ENCODE measurements at regions not wholly inside any gene's neighbourhood (a gene's known extent, or its start where the extent isn't known, plus 50 kb on each side); places are given as distances from the start of the nearest gene placed in this dataset.

DNA sequence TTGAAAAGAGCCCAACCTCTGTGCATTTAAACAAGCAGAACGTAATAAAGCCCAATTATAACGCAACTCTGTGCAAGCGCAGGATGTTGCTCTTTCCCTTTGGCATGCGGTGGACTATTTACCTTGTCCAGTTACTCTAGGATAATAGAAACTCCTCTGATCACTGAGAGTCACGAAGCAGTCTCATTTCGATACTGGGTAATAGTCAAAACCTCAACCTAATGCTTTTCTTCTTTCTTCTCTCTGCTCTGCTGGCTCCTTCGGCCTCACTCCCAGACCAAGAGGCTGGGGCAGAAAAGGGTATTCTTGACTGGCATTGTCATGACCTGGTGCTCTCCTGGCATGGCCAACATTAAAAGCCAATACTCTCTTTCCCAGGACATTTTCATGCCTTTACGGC, 89.7 kb upstream of the GCFC2 start:
- H3K27ac ChIP-seq (ENCODE audit: low read depth, low read length) = no peak overlapping the region
- no peak overlapping the region for H2AK5ac ChIP-seq (ENCODE audit: low read length)
- no CpG with 5 or more reads among the region's 8 CpGs for WGBS (ENCODE audit: extremely low coverage, insufficient coverage, low lambda C conversion rate)
- H3K79me2 ChIP-seq (ENCODE audit: control insufficient read depth, insufficient read depth, low read length) = no peaks in the 10 kb centered on the region
- no peak overlapping the region for H3K4ac ChIP-seq (ENCODE audit: low read depth, low read length)
- no peak for DNase-seq
- no peak overlapping the region for H3K23ac ChIP-seq (ENCODE audit: low read length)
- H3K56ac ChIP-seq (ENCODE audit: low read length) = no peak overlapping the region
- H4K5ac ChIP-seq (ENCODE audit: low read length) = no peak overlapping the region
- H2BK15ac ChIP-seq (replicated peaks; ENCODE audit: low read depth) = no peak overlapping the region
- H3K18ac ChIP-seq (ENCODE audit: low read length) = no peak overlapping the region
- H2BK5ac ChIP-seq (ENCODE audit: low read length) = no peak overlapping the region
- H4K8ac ChIP-seq (ENCODE audit: low read depth, low read length) = no peak overlapping the region
- no peak overlapping the region for H2BK120ac ChIP-seq (ENCODE audit: low read depth, low read length)
- H3K4me2 ChIP-seq (ENCODE audit: low read length) = no peak overlapping the region
- H3K9ac ChIP-seq (ENCODE audit: low read length) = no peak overlapping the region
- no peaks in the 10 kb centered on the region for H3K79me1 ChIP-seq (ENCODE audit: low read length)
- no peaks in the 10 kb centered on the region for H3K27me3 ChIP-seq (ENCODE audit: insufficient read depth, low read length, poor library complexity)
- no peaks in the 10 kb centered on the region for H3K36me3 ChIP-seq (ENCODE audit: control insufficient read depth, insufficient read depth, low read length)
- no peak overlapping the region for H3K4me3 ChIP-seq (ENCODE audit: low read length)
- H3K4me1 ChIP-seq (ENCODE audit: control insufficient read depth, low read depth, low read length) = no peaks in the 10 kb centered on the region

GRCh38 chr2:75799859-75800258, 89.1 kb upstream of the GCFC2 start:
- no CpG with 5 or more reads among the region's 4 CpGs for WGBS (ENCODE audit: extremely low coverage, insufficient coverage, low lambda C conversion rate)
- H3K27ac ChIP-seq (ENCODE audit: low read depth, low read length) = no peak overlapping the region
- no peaks in the 10 kb centered on the region for H3K27me3 ChIP-seq (ENCODE audit: insufficient read depth, low read length, poor library complexity)
- no peak overlapping the region for H2BK120ac ChIP-seq (ENCODE audit: low read depth, low read length)
- no peak overlapping the region for H2BK15ac ChIP-seq (replicated peaks; ENCODE audit: low read depth)
- no peak overlapping the region for H4K8ac ChIP-seq (ENCODE audit: low read depth, low read length)
- no peak for DNase-seq
- no peaks in the 10 kb centered on the region for H3K4me1 ChIP-seq (ENCODE audit: control insufficient read depth, low read depth, low read length)
- H3K79me1 ChIP-seq (ENCODE audit: low read length) = no peaks in the 10 kb centered on the region
- no peak overlapping the region for H3K56ac ChIP-seq (ENCODE audit: low read length)
- no peaks in the 10 kb centered on the region for H3K36me3 ChIP-seq (ENCODE audit: control insufficient read depth, insufficient read depth, low read length)
- H2AK5ac ChIP-seq (ENCODE audit: low read length) = no peak overlapping the region
- no peak overlapping the region for H3K9ac ChIP-seq (ENCODE audit: low read length)
- H3K4me3 ChIP-seq (ENCODE audit: low read length) = no peak overlapping the region
- H3K23ac ChIP-seq (ENCODE audit: low read length) = no peak overlapping the region
- no peak overlapping the region for H3K4ac ChIP-seq (ENCODE audit: low read depth, low read length)
- H3K4me2 ChIP-seq (ENCODE audit: low read length) = no peak overlapping the region
- no peak overlapping the region for H3K18ac ChIP-seq (ENCODE audit: low read length)
- H2BK5ac ChIP-seq (ENCODE audit: low read length) = no peak overlapping the region
- no peaks in the 10 kb centered on the region for H3K79me2 ChIP-seq (ENCODE audit: control insufficient read depth, insufficient read depth, low read length)
- no peak overlapping the region for H4K5ac ChIP-seq (ENCODE audit: low read length)

- no peaks in the 10 kb centered on the region for H3K79me2 ChIP-seq (ENCODE audit: control insufficient read depth, insufficient read depth, low read length)
- WGBS (ENCODE audit: extremely low coverage, insufficient coverage, low lambda C conversion rate) = no CpG with 5 or more reads among the region's 4 CpGs
- H3K4me2 ChIP-seq (ENCODE audit: low read length) = no peak overlapping the region
- no peak overlapping the region for H3K9ac ChIP-seq (ENCODE audit: low read length)
- no peak overlapping the region for H2AK5ac ChIP-seq (ENCODE audit: low read length)
- H2BK120ac ChIP-seq (ENCODE audit: low read depth, low read length) = no peak overlapping the region
- H3K4ac ChIP-seq (ENCODE audit: low read depth, low read length) = no peak overlapping the region
- H3K79me1 ChIP-seq (ENCODE audit: low read length) = no peaks in the 10 kb centered on the region
- no peaks in the 10 kb centered on the region for H3K36me3 ChIP-seq (ENCODE audit: control insufficient read depth, insufficient read depth, low read length)
- no peak overlapping the region for H3K27ac ChIP-seq (ENCODE audit: low read depth, low read length)
- H3K18ac ChIP-seq (ENCODE audit: low read length) = no peak overlapping the region
- no peak overlapping the region for H3K56ac ChIP-seq (ENCODE audit: low read length)
- no peak overlapping the region for H4K5ac ChIP-seq (ENCODE audit: low read length)
- H3K4me1 ChIP-seq (ENCODE audit: control insufficient read depth, low read depth, low read length) = no peaks in the 10 kb centered on the region
- no peak overlapping the region for H2BK5ac ChIP-seq (ENCODE audit: low read length)
- H3K27me3 ChIP-seq (ENCODE audit: insufficient read depth, low read length, poor library complexity) = no peaks in the 10 kb centered on the region
- no peak overlapping the region for H3K23ac ChIP-seq (ENCODE audit: low read length)
- no peak overlapping the region for H4K8ac ChIP-seq (ENCODE audit: low read depth, low read length)
- no peak overlapping the region for H3K4me3 ChIP-seq (ENCODE audit: low read length)
- DNase-seq = no peak
- no peak overlapping the region for H2BK15ac ChIP-seq (replicated peaks; ENCODE audit: low read depth)
Measured at GRCh38 chr2:75798569-75798968, 87.9 kb upstream of the GCFC2 start.

- Histone ChIP-seq H3K4me2 (ENCODE audit: low read length) (no peak overlapping the region), H2BK120ac (ENCODE audit: low read depth, low read length) (no peak overlapping the region), H4K5ac (ENCODE audit: low read length) (no peak overlapping the region), H3K4me3 (ENCODE audit: low read length) (no peak overlapping the region), H3K4me1 (ENCODE audit: control insufficient read depth, low read depth, low read length) (no peaks in the 10 kb centered on the region), H2BK15ac (replicated peaks; ENCODE audit: low read depth) (no peak overlapping the region), H2AK5ac (ENCODE audit: low read length) (no peak overlapping the region), H3K79me2 (ENCODE audit: control insufficient read depth, insufficient read depth, low read length) (no peaks in the 10 kb centered on the region), H4K8ac (ENCODE audit: low read depth, low read length) (no peak overlapping the region), H3K27ac (ENCODE audit: low read depth, low read length) (no peak overlapping the region), H3K56ac (ENCODE audit: low read length) (no peak overlapping the region), H3K4ac (ENCODE audit: low read depth, low read length) (no peak overlapping the region), H3K9ac (ENCODE audit: low read length) (no peak overlapping the region), H3K18ac (ENCODE audit: low read length) (no peak overlapping the region), H3K23ac (ENCODE audit: low read length) (no peak overlapping the region), H3K36me3 (ENCODE audit: control insufficient read depth, insufficient read depth, low read length) (no peaks in the 10 kb centered on the region), H3K27me3 (ENCODE audit: insufficient read depth, low read length, poor library complexity) (no peaks in the 10 kb centered on the region), H2BK5ac (ENCODE audit: low read length) (no peak overlapping the region), H3K79me1 (ENCODE audit: low read length) (no peaks in the 10 kb centered on the region)
- DNase-seq = no peak
- no CpG with 5 or more reads among the region's 1 CpG for WGBS (ENCODE audit: extremely low coverage, insufficient coverage, low lambda C conversion rate)
Measured at GRCh38 chr2:75792996-75793395, 82.3 kb upstream of the GCFC2 start.

GRCh38 chr2:75792146-75792545, 81.4 kb upstream of the GCFC2 start:
- no peak overlapping the region for H3K23ac ChIP-seq (ENCODE audit: low read length)

GRCh38 chr2:75790814-75791467, 80.2 kb upstream of the GCFC2 start:
- no peak for DNase-seq
- WGBS (ENCODE audit: extremely low coverage, insufficient coverage, low lambda C conversion rate) = no CpG with 5 or more reads among the region's 1 CpG
- Histone ChIP-seq H3K36me3 (ENCODE audit: control insufficient read depth, insufficient read depth, low read length) (no peaks in the 10 kb centered on the region), H3K23ac (ENCODE audit: low read length) (no peak overlapping the region), H3K4ac (ENCODE audit: low read depth, low read length) (no peak overlapping the region), H3K9ac (ENCODE audit: low read length) (no peak overlapping the region), H3K4me3 (ENCODE audit: low read length) (no peak overlapping the region), H3K56ac (ENCODE audit: low read length) (no peak overlapping the region), H2BK15ac (replicated peaks; ENCODE audit: low read depth) (no peak overlapping the region), H3K4me1 (ENCODE audit: control insufficient read depth, low read depth, low read length) (no peaks in the 10 kb centered on the region), H4K5ac (ENCODE audit: low read length) (no peak overlapping the region), H2BK5ac (ENCODE audit: low read length) (no peak overlapping the region), H3K27ac (ENCODE audit: low read depth, low read length) (no peak overlapping the region), H3K4me2 (ENCODE audit: low read length) (no peak overlapping the region), H2BK120ac (ENCODE audit: low read depth, low read length) (no peak overlapping the region), H3K79me1 (ENCODE audit: low read length) (no peaks in the 10 kb centered on the region), H2AK5ac (ENCODE audit: low read length) (no peak overlapping the region), H4K8ac (ENCODE audit: low read depth, low read length) (no peak overlapping the region), H3K79me2 (ENCODE audit: control insufficient read depth, insufficient read depth, low read length) (no peaks in the 10 kb centered on the region), H3K18ac (ENCODE audit: low read length) (no peak overlapping the region), H3K27me3 (ENCODE audit: insufficient read depth, low read length, poor library complexity) (no peaks in the 10 kb centered on the region)

More at GRCh38 chr2:75792146-75792545, 81.4 kb upstream of the GCFC2 start:
- Histone ChIP-seq H3K79me2 (ENCODE audit: control insufficient read depth, insufficient read depth, low read length) (no peaks in the 10 kb centered on the region), H3K4ac (ENCODE audit: low read depth, low read length) (no peak overlapping the region), H4K5ac (ENCODE audit: low read length) (no peak overlapping the region), H2BK120ac (ENCODE audit: low read depth, low read length) (no peak overlapping the region), H3K4me2 (ENCODE audit: low read length) (no peak overlapping the region), H3K56ac (ENCODE audit: low read length) (no peak overlapping the region), H2BK5ac (ENCODE audit: low read length) (no peak overlapping the region), H3K27ac (ENCODE audit: low read depth, low read length) (no peak overlapping the region), H3K4me3 (ENCODE audit: low read length) (no peak overlapping the region), H4K8ac (ENCODE audit: low read depth, low read length) (no peak overlapping the region), H3K27me3 (ENCODE audit: insufficient read depth, low read length, poor library complexity) (no peaks in the 10 kb centered on the region), H3K18ac (ENCODE audit: low read length) (no peak overlapping the region), H2BK15ac (replicated peaks; ENCODE audit: low read depth) (no peak overlapping the region), H3K4me1 (ENCODE audit: control insufficient read depth, low read depth, low read length) (no peaks in the 10 kb centered on the region), H3K36me3 (ENCODE audit: control insufficient read depth, insufficient read depth, low read length) (no peaks in the 10 kb centered on the region), H3K9ac (ENCODE audit: low read length) (no peak overlapping the region), H3K79me1 (ENCODE audit: low read length) (no peaks in the 10 kb centered on the region), H2AK5ac (ENCODE audit: low read length) (no peak overlapping the region)
- no CpG with 5 or more reads among the region's 4 CpGs for WGBS (ENCODE audit: extremely low coverage, insufficient coverage, low lambda C conversion rate)
- no peak for DNase-seq

Measured in mesendoderm (in vitro differentiated cells).